A549 (cell line): ENCODE measurements at regions not wholly inside any gene's neighbourhood (a gene's known extent, or its start where the extent isn't known, plus 50 kb on each side); places are given as distances from the start of the nearest gene placed in this dataset.

Experiments
- ATAC-seq, 2 experiments: fragments of 200-7000 bp in 1 of 2; fragments of >200 bp in 1 of 2; cut with Nextera tagmentation in 1 of 2; cut with Tn5 transposase in 1 of 2; 3 replicates each; pipeline versions ENCODE4 v1.8.0 to v1.9.1; 2018 to 2020; ENCODE audit warnings: mild to moderate bottlenecking in 1 of 2, moderate library complexity in 1 of 2
- CTCF ChIA-PET: fragments of 300-600 bp; sonication (Branson Sonifier 250); formaldehyde crosslinking; extraction: SDS; loops from one replicate; lab custom pipeline; 2021; ENCODE audit warnings: antibody characterized with exemption, inconsistent platforms; lab: Yijun Ruan, JAX
- POLR2A ChIA-PET: fragments of 350-600 bp; formaldehyde crosslinking; extraction: SDS; loops from one replicate; lab custom pipeline; 2021; ENCODE audit warnings: antibody characterized with exemption, inconsistent platforms; lab: Yijun Ruan, JAX
- DNase-seq, 2 experiments: peaks; one replicate each; pipeline versions ENCODE4 v3.0.0 to v3.0.0-alpha.2; 2011 to 2016; ENCODE audit warnings: low read depth in 1 of 2, low spot score in 1 of 2
- FAIRE-seq: peaks from 2 replicates; lab custom pipeline; 2011; peaks lifted over from hg19 to GRCh38; lab: Jason Lieb, UNC
- H3K27ac ChIP-seq, 2 experiments: fragments of >200 bp; sonication (Bioruptor Twin); formaldehyde crosslinking; 3 replicates each; pipeline ENCODE4 v1.5.1; 2016 to 2017
- H3K4me1 ChIP-seq: fragments of >200 bp; sonication (Bioruptor Twin); formaldehyde crosslinking; 3 replicates; pipeline ENCODE4 v1.6.1; 2016
- H3K4me2 ChIP-seq: fragments of >200 bp; sonication (Bioruptor Twin); formaldehyde crosslinking; 3 replicates; pipeline ENCODE4 v1.6.1; 2016
- H3K4me3 ChIP-seq: fragments of >200 bp; sonication (Bioruptor Twin); formaldehyde crosslinking; 3 replicates; pipeline ENCODE4 v1.5.1; 2016
- H3K9me3 ChIP-seq: fragments of >200 bp; sonication (Bioruptor Twin); formaldehyde crosslinking; 3 replicates; pipeline ENCODE4 v1.6.1; 2016
- CHD2 ChIP-seq: fragments of 150-350 bp; IDR thresholded peaks from 2 replicates; pipeline ENCODE4 v1.6.1; 2014; ENCODE audit warnings: low read length; ENCODE audit not compliant: partially characterized antibody
- CTCF ChIP-seq: fragments of >200 bp; sonication (Bioruptor Twin); formaldehyde crosslinking; IDR thresholded peaks from 3 replicates; pipeline ENCODE4 v1.5.1; 2016
- EP300 ChIP-seq, 2 experiments: fragments of >200 bp; sonication (Bioruptor Twin); formaldehyde crosslinking; IDR thresholded peaks; 2 replicates in 1 of 2; 3 replicates in 1 of 2; pipeline ENCODE4 v1.6.1; 2016 to 2017
- FOSB ChIP-seq: fragments of 250-450 bp; sonication (Bioruptor Pico); IDR thresholded peaks from 2 replicates; pipeline ENCODE4 v1.5.0; 2020; ENCODE audit warnings: mild to moderate bottlenecking, moderate library complexity
- HMGXB4 ChIP-seq: fragments of 250-450 bp; sonication (Bioruptor Pico); IDR thresholded peaks from 2 replicates; pipeline ENCODE4 v1.5.0; 2021; ENCODE audit warnings: mild to moderate bottlenecking, moderate library complexity, borderline replicate concordance
- HOXA7 ChIP-seq: fragments of 250-450 bp; sonication (Bioruptor Pico); IDR thresholded peaks from 2 replicates; pipeline ENCODE4 v1.5.0; 2020; ENCODE audit warnings: mild to moderate bottlenecking, moderate library complexity
- HOXB13 ChIP-seq: fragments of 250-450 bp; sonication (Bioruptor Pico); IDR thresholded peaks from 2 replicates; pipeline ENCODE4 v1.5.0; 2020; ENCODE audit warnings: low read depth, mild to moderate bottlenecking, moderate library complexity
- HOXB5 ChIP-seq: fragments of 250-450 bp; sonication (Bioruptor Pico); IDR thresholded peaks from 2 replicates; pipeline ENCODE4 v1.5.0; 2020; ENCODE audit warnings: mild to moderate bottlenecking, moderate library complexity
- JUN ChIP-seq, 2 experiments: fragments of >200 bp; sonication (Bioruptor Twin); formaldehyde crosslinking; IDR thresholded peaks; 2 replicates in 1 of 2; 3 replicates in 1 of 2; pipeline ENCODE4 v1.6.1; 2016 to 2017
- JUNB ChIP-seq: fragments of >200 bp; sonication (Bioruptor Twin); formaldehyde crosslinking; IDR thresholded peaks from 2 replicates; pipeline ENCODE4 v1.6.1; 2016
- MAFK ChIP-seq: fragments of 450-650 bp; IDR thresholded peaks from 2 replicates; pipeline ENCODE4 v1.6.1; 2014; ENCODE audit not compliant: partially characterized antibody
- MAZ ChIP-seq: fragments of 150-350 bp; IDR thresholded peaks from 2 replicates; pipeline ENCODE4 v1.6.1; 2014; ENCODE audit warnings: antibody characterized with exemption, low read depth, low read length, borderline replicate concordance
- NPAS2 ChIP-seq: fragments of 250-450 bp; sonication (Bioruptor Pico); IDR thresholded peaks from 2 replicates; pipeline ENCODE4 v1.8.0; 2022; ENCODE audit warnings: mild to moderate bottlenecking, moderate library complexity, borderline replicate concordance
- NR3C1 ChIP-seq: fragments of >200 bp; sonication (Bioruptor Twin); formaldehyde crosslinking; IDR thresholded peaks from 3 replicates; pipeline ENCODE4 v1.6.1; 2017
- POLR2A ChIP-seq: IDR thresholded peaks from 2 replicates; pipeline ENCODE4 v1.6.1; 2012; ENCODE audit warnings: mild to moderate bottlenecking, low read length
- POLR2AphosphoS2 ChIP-seq: conservative IDR thresholded peaks from 2 replicates; pipeline ENCODE4 v1.6.1; 2012; ENCODE audit warnings: low read length, improper control_type of control experiment, inconsistent platforms
- RAD21 ChIP-seq, 2 experiments: fragments of >200 bp in 1 of 2; sonication (Bioruptor Twin) in 1 of 2; formaldehyde crosslinking in 1 of 2; IDR thresholded peaks in 1 of 2; conservative IDR thresholded peaks in 1 of 2; 2 replicates in 1 of 2; 3 replicates in 1 of 2; pipeline ENCODE4 v1.6.1; 2012 to 2018; ENCODE audit warnings: inconsistent platforms in 1 of 2
- RARB ChIP-seq: fragments of 250-450 bp; sonication (Bioruptor Pico); IDR thresholded peaks from 2 replicates; pipeline ENCODE4 v1.8.0; 2021; ENCODE audit warnings: mild to moderate bottlenecking, moderate library complexity
- RNF2 ChIP-seq: fragments of 200-600 bp; sonication (generic); IDR thresholded peaks from 2 replicates; pipeline ENCODE4 v1.6.1; 2016; ENCODE audit warnings: low read depth, mild to moderate bottlenecking, antibody characterized with exemption, moderate library complexity, borderline replicate concordance
- SMC3 ChIP-seq: fragments of >200 bp; sonication (Bioruptor Twin); formaldehyde crosslinking; IDR thresholded peaks from 3 replicates; pipeline ENCODE4 v1.6.1; 2018; ENCODE audit warnings: inconsistent platforms
- TFCP2L1 ChIP-seq: fragments of 250-450 bp; sonication (Bioruptor Pico); IDR thresholded peaks from 2 replicates; pipeline ENCODE4 v1.5.0; 2021; ENCODE audit warnings: mild to moderate bottlenecking
- ZC3H11A ChIP-seq: fragments of 450-650 bp; IDR thresholded peaks from 2 replicates; pipeline ENCODE4 v1.6.1; 2014; ENCODE audit warnings: antibody characterized with exemption, mild to moderate bottlenecking
- ZFP36 ChIP-seq: fragments of 450-650 bp; IDR thresholded peaks from 2 replicates; pipeline ENCODE4 v1.6.1; 2014; ENCODE audit warnings: borderline replicate concordance; ENCODE audit not compliant: partially characterized antibody
- ZSCAN20 ChIP-seq: fragments of 250-450 bp; sonication (Bioruptor Pico); IDR thresholded peaks from 2 replicates; pipeline ENCODE4 v1.8.0; 2022; ENCODE audit warnings: mild to moderate bottlenecking, moderate library complexity
- WGBS: methylation state at CpG from one replicate; pipeline ENCODE4 v1.1.6; 2017; ENCODE audit errors: missing lambda C conversion rate; 5-methylcytosine and 5-hydroxymethylcytosine counted together
- TF ChIP-seq, protein P1 (sequence below): fragments of 150-350 bp; IDR thresholded peaks from 2 replicates; pipeline ENCODE4 v1.6.1; 2014; ENCODE audit warnings: low read depth, mild to moderate bottlenecking, low read length

GRCh38 chrX:69388526-69388925, 115.6 kb upstream of the NALF2 start:
- no peak overlapping the region for H3K4me3 ChIP-seq
- WGBS: 18% methylated on average over 5 of the region's 5 CpGs
- ATAC-seq (no peak), DNase-seq (no peak), FAIRE-seq (no peak)
- CTCF ChIA-PET: interaction anchor here (1.1 to 2.4 kb wide), 4 partner anchors 8 to 633 kb away, joined by 3 to 22 read pairs (median 4); no protein-coding TSS in a partner anchor
- H3K4me2 ChIP-seq: no peak overlapping the region
- no peak for TF ChIP-seq JUNB
- no peak for TF ChIP-seq MAFK
- no peak for TF ChIP-seq ZSCAN20
- TF ChIP-seq MAZ: no peak
- no peak for TF ChIP-seq NPAS2
- TF ChIP-seq FOSB (CRISPR knock-in tag): no peak
- no peak for TF ChIP-seq ZFP36
- no peak for TF ChIP-seq HOXB13 (CRISPR knock-in tag)
- no peak for TF ChIP-seq HOXB5
- TF ChIP-seq RNF2: no peak
- no peak for TF ChIP-seq POLR2A
- no peak for TF ChIP-seq CHD2
- TF ChIP-seq, protein P1, sequence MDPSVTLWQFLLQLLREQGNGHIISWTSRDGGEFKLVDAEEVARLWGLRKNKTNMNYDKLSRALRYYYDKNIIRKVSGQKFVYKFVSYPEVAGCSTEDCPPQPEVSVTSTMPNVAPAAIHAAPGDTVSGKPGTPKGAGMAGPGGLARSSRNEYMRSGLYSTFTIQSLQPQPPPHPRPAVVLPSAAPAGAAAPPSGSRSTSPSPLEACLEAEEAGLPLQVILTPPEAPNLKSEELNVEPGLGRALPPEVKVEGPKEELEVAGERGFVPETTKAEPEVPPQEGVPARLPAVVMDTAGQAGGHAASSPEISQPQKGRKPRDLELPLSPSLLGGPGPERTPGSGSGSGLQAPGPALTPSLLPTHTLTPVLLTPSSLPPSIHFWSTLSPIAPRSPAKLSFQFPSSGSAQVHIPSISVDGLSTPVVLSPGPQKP: no peak
- TF ChIP-seq TFCP2L1: no peak
- TF ChIP-seq ZC3H11A: no peak
- TF ChIP-seq HOXA7: no peak
- TF ChIP-seq EP300 (IDR thresholded peaks at IDR 0.05): no peak
- no peak for TF ChIP-seq POLR2AphosphoS2
- no peak for TF ChIP-seq RARB (CRISPR knock-in tag)
- POLR2A ChIA-PET: no interaction called here
- H3K27ac ChIP-seq: no peak overlapping the region
- H3K9me3 ChIP-seq: no peaks in the 10 kb centered on the region
- H3K4me1 ChIP-seq: no peaks in the 10 kb centered on the region

DNA sequence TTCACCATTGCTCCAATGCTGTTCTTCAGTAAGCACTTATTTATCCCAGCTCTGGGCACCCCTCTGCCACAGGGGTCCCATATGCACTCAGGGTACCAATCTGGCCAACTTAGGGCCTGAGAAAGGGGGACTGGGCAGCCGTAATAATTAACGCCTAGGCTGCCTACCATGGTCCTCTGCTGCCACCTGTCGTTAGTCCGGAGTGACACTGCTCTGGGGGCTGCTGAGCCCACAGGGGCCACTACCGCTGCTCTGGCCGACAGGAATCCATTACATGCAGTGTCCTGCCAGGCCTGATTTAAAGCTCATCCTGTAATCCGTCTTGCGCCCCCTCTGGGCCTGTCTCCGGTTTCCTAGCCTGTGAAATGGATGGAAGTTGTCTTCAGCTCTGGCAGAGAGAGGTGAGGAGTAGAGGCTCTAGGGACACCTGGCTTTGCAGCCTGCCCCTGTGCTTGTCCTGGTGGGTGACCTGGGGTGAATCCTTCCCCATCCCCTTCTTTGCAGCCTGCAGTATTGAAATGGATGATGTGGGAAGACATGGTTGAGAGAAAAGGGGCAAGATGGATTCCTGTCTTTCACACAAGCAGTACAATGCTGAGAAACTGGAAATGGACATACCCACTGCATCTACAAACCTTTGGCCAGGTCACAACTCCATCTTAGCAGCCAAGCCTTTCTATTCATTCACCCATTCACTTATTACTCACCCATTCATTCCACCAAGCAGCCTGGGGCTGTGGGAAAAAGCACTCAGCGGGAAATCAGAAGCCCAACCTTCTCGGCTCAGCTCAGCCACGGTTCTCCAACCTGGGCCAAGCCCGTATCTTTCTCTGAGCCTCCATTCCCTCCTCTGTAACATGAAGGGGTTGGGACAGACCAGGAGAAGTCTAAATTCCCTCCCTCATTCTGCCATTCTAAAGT, 116.3 kb upstream of the NALF2 start:
- Histone ChIP-seq H3K4me2 (no peak overlapping the region), H3K4me1 (no peaks in the 10 kb centered on the region), H3K9me3 (no peaks in the 10 kb centered on the region), H3K27ac (no peak overlapping the region), H3K4me3 (no peak overlapping the region)
- TF ChIP-seq CTCF (peak; percentile 63), SMC3 (peak; percentile 68), HOXB5 (no peak), RAD21 (conservative IDR thresholded peaks at IDR 0.05 in 1 of 2, IDR thresholded peaks at IDR 0.05 in 1 of 2) (peak; percentile 78 to 79)
- ATAC-seq (peak; percentile 83 to 97), DNase-seq (peak; percentile 43 to 46), FAIRE-seq (peak; percentile 63)
- ChIA-PET POLR2A (no interaction called here), CTCF (interaction anchor here (0.7 to 2.4 kb wide), 22 partner anchors 9 to 1204 kb away, joined by 3 to 23 read pairs (median 3); partner anchors contain the start of gene EFNB1)
- WGBS: 41% methylated on average over 6 of the region's 13 CpGs

DNA sequence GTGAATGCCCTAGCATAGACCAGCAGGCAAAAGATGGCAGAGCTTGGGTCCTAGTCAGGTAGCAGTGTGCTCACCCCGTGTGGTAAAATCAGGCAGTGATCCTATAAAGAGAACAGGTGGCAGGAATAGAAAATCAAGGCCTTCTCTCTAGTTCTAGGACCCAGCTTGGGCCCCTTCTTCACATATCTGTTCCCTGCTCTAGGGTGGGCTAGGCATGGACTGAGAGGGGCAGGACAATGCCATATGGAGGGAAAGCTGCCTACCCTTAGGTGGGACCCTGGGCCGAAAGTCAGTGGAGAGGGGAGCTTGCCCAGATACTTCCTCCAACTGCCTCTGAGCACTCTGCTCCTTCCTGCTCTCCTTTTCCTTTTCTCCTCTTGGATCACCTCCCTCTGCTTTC, 117.4 kb upstream of the NALF2 start:
- H3K4me3 ChIP-seq: no peak overlapping the region
- TF ChIP-seq ZFP36 (no peak), RARB (CRISPR knock-in tag) (no peak), JUN (IDR thresholded peaks at IDR 0.05) (no peak), TFCP2L1 (no peak), HOXB5 (no peak), NR3C1 (no peak), RAD21 (conservative IDR thresholded peaks at IDR 0.05 in 1 of 2, IDR thresholded peaks at IDR 0.05 in 1 of 2) (no peak), HMGXB4 (CRISPR knock-in tag) (no peak), NPAS2 (no peak)
- TF ChIP-seq, protein P1: no peak
- FAIRE-seq: no peak
- ChIA-PET POLR2A (no interaction called here), CTCF (interaction anchor here (0.8 to 2.4 kb wide), 15 partner anchors 11 to 711 kb away, joined by 3 to 23 read pairs (median 3); partner anchors contain the start of gene EFNB1)
- H3K4me1 ChIP-seq: no peaks in the 10 kb centered on the region
- H3K4me2 ChIP-seq: no peak overlapping the region
- 13% methylated on average over 2 of the region's 2 CpGs for WGBS
- H3K9me3 ChIP-seq: no peaks in the 10 kb centered on the region
- no peak for DNase-seq
- no peak overlapping the region for H3K27ac ChIP-seq
- no peak for ATAC-seq
